Esophagus squamous epithelium (tissue), 5 donors: ENCODE measurements at regions not wholly inside any gene's neighbourhood (a gene's known extent, or its start where the extent isn't known, plus 50 kb on each side); places are given as distances from the start of the nearest gene placed in this dataset.

Experiments used
- DNase-seq: peaks from one replicate; lab custom pipeline; 2025; lab: John Stamatoyannopoulos, UW
- H3K27ac ChIP-seq, 4 donors: fragments of 200-600 bp; sonication (generic); one replicate each; pipeline ENCODE4 v1.5.1; 2016 to 2019; ENCODE audit warnings: mild to moderate bottlenecking in 1 of 4
- H3K27me3 ChIP-seq, 4 donors: fragments of 200-600 bp; sonication (generic); 1 replicate in 3 of 4; 2 replicates in 1 of 4; pipeline versions ENCODE4 v1.5.1 to v1.6.0; 2017 to 2021; ENCODE audit warnings: antibody characterized with exemption in 1 of 4
- H3K36me3 ChIP-seq, 3 donors: fragments of 200-600 bp; sonication (generic); one replicate each; pipeline ENCODE4 v1.5.1; 2016 to 2019
- H3K4me1 ChIP-seq, 3 donors: fragments of 200-600 bp; sonication (generic); one replicate each; pipeline ENCODE4 v1.5.1; 2017 to 2019
- H3K4me3 ChIP-seq, 4 donors: fragments of 200-600 bp; sonication (generic); 1 replicate in 3 of 4; 2 replicates in 1 of 4; pipeline ENCODE4 v1.5.1; 2016 to 2019; ENCODE audit warnings: mild to moderate bottlenecking in 2 of 4, moderate library complexity in 1 of 4
- H3K9me3 ChIP-seq, 3 donors: fragments of 200-600 bp; sonication (generic); one replicate each; pipeline ENCODE4 v1.5.1; 2016 to 2019
- POLR2A ChIP-seq, 4 donors: fragments of 450-650 bp; IDR thresholded peaks; one replicate each; pipeline ENCODE4 v1.6.1; 2017; ENCODE audit warnings: antibody characterized with exemption in 4 of 4, mild to moderate bottlenecking in 4 of 4, moderate library complexity in 3 of 4
- WGBS, 2 donors: methylation state at CpG; one replicate each; pipeline ENCODE4 v1.1.5; 2018; 5-methylcytosine and 5-hydroxymethylcytosine counted together
- intact Hi-C: fragments of 100-400 bp; cut with DNase I; formaldehyde crosslinking; loops from one replicate; pipeline ENCODE4 v1.15.0; 2022
- TF ChIP-seq, protein P1 (sequence below), 6 experiments: fragments of 450-650 bp in 4 of 6; fragments of 200-600 bp in 2 of 6; sonication (generic) in 2 of 6; IDR thresholded peaks; one replicate each; pipeline ENCODE4 v1.5.1; 2016 to 2019; ENCODE audit warnings: antibody characterized with exemption in 6 of 6, mild to moderate bottlenecking in 4 of 6, moderate library complexity in 4 of 6
- donor health status: DM: yes; HTN: yes; CAD: no.

DNA sequence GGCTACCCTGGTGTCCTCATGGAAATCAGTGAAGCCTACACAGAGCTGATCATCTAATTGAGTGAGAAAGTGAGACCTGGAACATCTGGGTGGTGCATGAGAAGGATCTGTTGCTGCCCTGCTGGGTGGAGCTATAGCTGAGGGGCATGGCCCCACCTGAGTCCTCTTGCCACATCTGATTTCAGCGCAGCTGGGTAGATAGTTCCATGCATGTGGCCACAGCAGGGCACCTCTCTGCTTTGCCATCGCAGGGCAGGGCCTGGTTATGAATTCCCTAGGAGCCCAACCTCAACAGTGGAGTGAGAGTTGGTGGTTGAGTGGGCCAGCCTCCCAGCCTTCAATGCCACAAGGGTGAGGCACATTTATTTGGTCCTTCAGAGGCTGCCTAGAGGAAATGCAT is 407.8 kb downstream of the BCL11B start:
- no peak for TF ChIP-seq POLR2A (IDR thresholded peaks at IDR 0.05)
- TF ChIP-seq, protein P1, sequence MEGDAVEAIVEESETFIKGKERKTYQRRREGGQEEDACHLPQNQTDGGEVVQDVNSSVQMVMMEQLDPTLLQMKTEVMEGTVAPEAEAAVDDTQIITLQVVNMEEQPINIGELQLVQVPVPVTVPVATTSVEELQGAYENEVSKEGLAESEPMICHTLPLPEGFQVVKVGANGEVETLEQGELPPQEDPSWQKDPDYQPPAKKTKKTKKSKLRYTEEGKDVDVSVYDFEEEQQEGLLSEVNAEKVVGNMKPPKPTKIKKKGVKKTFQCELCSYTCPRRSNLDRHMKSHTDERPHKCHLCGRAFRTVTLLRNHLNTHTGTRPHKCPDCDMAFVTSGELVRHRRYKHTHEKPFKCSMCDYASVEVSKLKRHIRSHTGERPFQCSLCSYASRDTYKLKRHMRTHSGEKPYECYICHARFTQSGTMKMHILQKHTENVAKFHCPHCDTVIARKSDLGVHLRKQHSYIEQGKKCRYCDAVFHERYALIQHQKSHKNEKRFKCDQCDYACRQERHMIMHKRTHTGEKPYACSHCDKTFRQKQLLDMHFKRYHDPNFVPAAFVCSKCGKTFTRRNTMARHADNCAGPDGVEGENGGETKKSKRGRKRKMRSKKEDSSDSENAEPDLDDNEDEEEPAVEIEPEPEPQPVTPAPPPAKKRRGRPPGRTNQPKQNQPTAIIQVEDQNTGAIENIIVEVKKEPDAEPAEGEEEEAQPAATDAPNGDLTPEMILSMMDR (IDR thresholded peaks at IDR 0.05), result no peak
- DNase-seq, result no peak
- 92 to 100% methylated on average over 1 to 2 of the region's 2 CpGs for WGBS, 2 donors
- intact Hi-C loops, result no loop called here
- Histone ChIP-seq H3K27ac (no peak overlapping the region), H3K27me3 (peaks cover 0 to 6% (median 0%) of the 10 kb centered on the region in 4 donors), H3K4me3 (no peak overlapping the region), H3K36me3 (no peaks in the 10 kb centered on the region), H3K9me3 (no peaks in the 10 kb centered on the region), H3K4me1 (no peaks in the 10 kb centered on the region)

DNA sequence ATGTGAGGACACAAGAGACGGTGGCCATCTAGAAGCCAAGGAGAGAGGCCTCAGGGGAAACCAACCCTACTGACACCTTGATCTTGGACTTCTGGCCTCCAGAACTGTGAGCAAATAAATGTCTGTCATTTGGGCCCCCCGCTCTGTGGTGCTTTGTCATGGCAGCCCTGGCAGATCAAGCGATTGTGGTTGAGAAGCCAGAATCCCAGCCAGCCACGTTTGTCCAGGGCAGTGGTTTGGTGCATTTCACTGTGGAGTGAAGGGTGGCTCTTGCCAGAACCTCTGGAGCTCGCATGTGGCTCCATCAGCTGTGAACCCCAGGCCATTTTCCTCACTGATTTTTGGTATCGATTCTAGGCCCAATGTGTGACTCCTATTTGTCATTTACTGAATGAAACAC is 404.9 kb downstream of the BCL11B start:
- no peak for DNase-seq
- TF ChIP-seq POLR2A (IDR thresholded peaks at IDR 0.05), result no peak
- TF ChIP-seq, protein P1 (IDR thresholded peaks at IDR 0.05), result no peak
- H3K27me3 ChIP-seq, result no peaks in the 10 kb centered on the region
- no peaks in the 10 kb centered on the region for H3K9me3 ChIP-seq
- H3K36me3 ChIP-seq, result no peaks in the 10 kb centered on the region
- no peak overlapping the region for H3K4me3 ChIP-seq
- H3K27ac ChIP-seq, result no peak overlapping the region
- intact Hi-C loops, result no loop called here
- 84 to 90% methylated on average over 5 to 6 of the region's 6 CpGs for WGBS, 2 donors
- H3K4me1 ChIP-seq, result no peaks in the 10 kb centered on the region

DNA sequence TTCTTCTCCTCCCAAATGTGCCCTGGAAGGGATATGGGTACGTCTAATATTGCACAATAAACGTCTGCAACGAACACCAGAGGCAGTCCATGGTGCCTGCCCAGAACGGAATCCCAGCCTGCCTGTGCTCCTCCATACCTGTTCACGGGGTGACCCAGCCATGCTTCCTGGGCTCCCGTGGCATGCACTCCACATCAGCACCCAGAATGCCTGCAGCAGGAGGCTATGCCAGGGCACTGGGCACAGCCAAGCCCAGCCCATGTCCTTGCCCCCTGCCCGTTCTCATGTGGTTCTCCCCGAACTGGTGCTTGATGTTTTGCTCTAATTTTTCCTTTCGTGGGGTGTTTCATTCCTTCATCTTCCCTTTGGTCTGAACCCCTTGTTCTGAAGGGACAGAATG is 404.3 kb downstream of the BCL11B start:
- Histone ChIP-seq H3K4me3 (no peak overlapping the region), H3K9me3 (no peaks in the 10 kb centered on the region), H3K36me3 (no peaks in the 10 kb centered on the region), H3K4me1 (no peaks in the 10 kb centered on the region), H3K27me3 (no peaks in the 10 kb centered on the region), H3K27ac (no peak overlapping the region)
- intact Hi-C loops, result no loop called here
- no peak for DNase-seq
- 79 to 98% methylated on average over 7 to 8 of the region's 9 CpGs for WGBS, 2 donors
- TF ChIP-seq, protein P1 (IDR thresholded peaks at IDR 0.05), result no peak
- no peak for TF ChIP-seq POLR2A (IDR thresholded peaks at IDR 0.05)

DNA sequence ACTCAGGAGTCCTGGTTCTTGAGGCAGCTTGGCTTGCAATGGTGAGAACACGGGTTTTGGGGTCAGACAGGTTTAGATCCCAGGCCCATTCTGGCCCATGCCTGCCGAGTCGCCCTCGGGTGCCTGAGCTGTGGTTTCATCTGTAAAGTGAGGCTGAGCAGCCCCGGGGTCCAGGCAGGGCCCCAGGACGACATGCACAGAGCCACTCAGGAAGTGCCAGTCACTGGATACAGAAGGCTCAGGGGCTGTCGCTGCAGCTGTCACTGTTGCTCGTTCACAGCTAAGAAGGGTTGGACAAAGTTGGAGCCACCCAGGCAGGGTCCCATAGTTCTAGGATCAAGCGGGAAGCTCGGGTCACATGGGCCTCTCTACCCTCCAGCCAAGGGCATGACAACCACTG is 403.1 kb downstream of the BCL11B start:
- no peak overlapping the region for H3K27ac ChIP-seq

DNA sequence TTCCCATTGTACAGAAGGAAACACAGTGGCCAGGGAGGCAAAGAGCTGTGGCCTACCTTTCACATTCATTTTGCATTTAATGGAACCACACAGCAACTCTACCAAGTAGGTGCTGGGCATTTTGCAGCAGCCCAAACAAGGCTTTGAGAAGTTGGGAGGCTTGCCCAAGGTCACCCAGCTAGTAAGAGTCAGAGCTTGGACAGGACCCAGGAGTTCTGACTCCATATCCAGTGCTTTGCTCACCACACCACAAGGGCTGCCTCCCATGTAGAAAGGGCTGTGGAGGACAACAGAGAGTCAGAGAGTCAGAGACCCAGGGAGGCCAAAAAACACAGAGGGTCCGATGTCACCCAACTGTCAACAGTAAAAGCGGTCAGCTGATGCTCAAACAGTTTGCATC is 400.2 kb downstream of the BCL11B start:
- H3K36me3 ChIP-seq, result no peaks in the 10 kb centered on the region
- H3K4me1 ChIP-seq, result no peaks in the 10 kb centered on the region
- no peak for DNase-seq
- TF ChIP-seq POLR2A (IDR thresholded peaks at IDR 0.05), result no peak
- TF ChIP-seq, protein P1 (IDR thresholded peaks at IDR 0.05), result no peak
- H3K9me3 ChIP-seq, result no peaks in the 10 kb centered on the region
- no peaks in the 10 kb centered on the region for H3K27me3 ChIP-seq
- H3K27ac ChIP-seq, result no peak overlapping the region
- intact Hi-C loops, result no loop called here
- 79 to 81% methylated on average over 2 of the region's 2 CpGs for WGBS, 2 donors
- no peak overlapping the region for H3K4me3 ChIP-seq

More for the DNA sequence above, 403.1 kb downstream of the BCL11B start:
- 69 to 84% methylated on average over 5 to 6 of the region's 10 CpGs for WGBS, 2 donors
- Histone ChIP-seq H3K9me3 (no peaks in the 10 kb centered on the region), H3K27me3 (no peaks in the 10 kb centered on the region), H3K36me3 (no peaks in the 10 kb centered on the region), H3K4me1 (no peaks in the 10 kb centered on the region), H3K4me3 (no peak overlapping the region)
- TF ChIP-seq POLR2A (IDR thresholded peaks at IDR 0.05), result no peak
- TF ChIP-seq, protein P1 (IDR thresholded peaks at IDR 0.05), result no peak
- intact Hi-C loops, result no loop called here
- DNase-seq, result no peak
